ENCODE measurements at regions not wholly inside any gene's neighbourhood (a gene's known extent, or its start where the extent isn't known, plus 50 kb on each side); places are given as distances from the start of the nearest gene placed in this dataset.

GRCh38 chr5:123790226-123790625 lies 278.2 kb downstream of the CSNK1G3 start:
- no peak overlapping the region for H3K9ac ChIP-seq (ENCODE audit: low read depth in 2 of 2, low read length in 2 of 2)
- H3K9me3 ChIP-seq: no peaks in the 10 kb centered on the region
- H3K27ac ChIP-seq: no peak overlapping the region
- no peak overlapping the region for H3K4me3 ChIP-seq
- TF ChIP-seq, protein P1, sequence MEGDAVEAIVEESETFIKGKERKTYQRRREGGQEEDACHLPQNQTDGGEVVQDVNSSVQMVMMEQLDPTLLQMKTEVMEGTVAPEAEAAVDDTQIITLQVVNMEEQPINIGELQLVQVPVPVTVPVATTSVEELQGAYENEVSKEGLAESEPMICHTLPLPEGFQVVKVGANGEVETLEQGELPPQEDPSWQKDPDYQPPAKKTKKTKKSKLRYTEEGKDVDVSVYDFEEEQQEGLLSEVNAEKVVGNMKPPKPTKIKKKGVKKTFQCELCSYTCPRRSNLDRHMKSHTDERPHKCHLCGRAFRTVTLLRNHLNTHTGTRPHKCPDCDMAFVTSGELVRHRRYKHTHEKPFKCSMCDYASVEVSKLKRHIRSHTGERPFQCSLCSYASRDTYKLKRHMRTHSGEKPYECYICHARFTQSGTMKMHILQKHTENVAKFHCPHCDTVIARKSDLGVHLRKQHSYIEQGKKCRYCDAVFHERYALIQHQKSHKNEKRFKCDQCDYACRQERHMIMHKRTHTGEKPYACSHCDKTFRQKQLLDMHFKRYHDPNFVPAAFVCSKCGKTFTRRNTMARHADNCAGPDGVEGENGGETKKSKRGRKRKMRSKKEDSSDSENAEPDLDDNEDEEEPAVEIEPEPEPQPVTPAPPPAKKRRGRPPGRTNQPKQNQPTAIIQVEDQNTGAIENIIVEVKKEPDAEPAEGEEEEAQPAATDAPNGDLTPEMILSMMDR (IDR thresholded peaks at IDR 0.05): no peak
- no peaks in the 10 kb centered on the region for H3K36me3 ChIP-seq
- no peak for DNase-seq
- no peaks in the 10 kb centered on the region for H3K27me3 ChIP-seq
- intact Hi-C loops (cut with DNase I): no loop called here
- H3K4me1 ChIP-seq: no peaks in the 10 kb centered on the region

- no peaks in the 10 kb centered on the region for H3K4me1 ChIP-seq
- no peak for DNase-seq
- TF ChIP-seq, protein P1 (IDR thresholded peaks at IDR 0.05): no peak
- intact Hi-C loops (cut with DNase I): no loop called here
- no peak overlapping the region for H3K4me3 ChIP-seq
- H3K36me3 ChIP-seq: no peaks in the 10 kb centered on the region
- no peaks in the 10 kb centered on the region for H3K9me3 ChIP-seq
- H3K9ac ChIP-seq (ENCODE audit: low read depth in 2 of 2, low read length in 2 of 2): no peak overlapping the region
- no peak overlapping the region for H3K27ac ChIP-seq
- H3K27me3 ChIP-seq: no peaks in the 10 kb centered on the region
Measured at GRCh38 chr5:123787635-123788034, 275.7 kb downstream of the CSNK1G3 start.

GRCh38 chr5:123787136-123787535 lies 275.2 kb downstream of the CSNK1G3 start:
- H3K9me3 ChIP-seq: no peaks in the 10 kb centered on the region
- no peak overlapping the region for H3K27ac ChIP-seq
- DNase-seq: no peak
- H3K9ac ChIP-seq (ENCODE audit: low read depth in 2 of 2, low read length in 2 of 2): no peak overlapping the region
- H3K36me3 ChIP-seq: no peaks in the 10 kb centered on the region
- no peaks in the 10 kb centered on the region for H3K27me3 ChIP-seq
- H3K4me3 ChIP-seq: no peak overlapping the region
- TF ChIP-seq, protein P1 (IDR thresholded peaks at IDR 0.05): no peak
- intact Hi-C loops (cut with DNase I): no loop called here
- H3K4me1 ChIP-seq: no peaks in the 10 kb centered on the region

DNA sequence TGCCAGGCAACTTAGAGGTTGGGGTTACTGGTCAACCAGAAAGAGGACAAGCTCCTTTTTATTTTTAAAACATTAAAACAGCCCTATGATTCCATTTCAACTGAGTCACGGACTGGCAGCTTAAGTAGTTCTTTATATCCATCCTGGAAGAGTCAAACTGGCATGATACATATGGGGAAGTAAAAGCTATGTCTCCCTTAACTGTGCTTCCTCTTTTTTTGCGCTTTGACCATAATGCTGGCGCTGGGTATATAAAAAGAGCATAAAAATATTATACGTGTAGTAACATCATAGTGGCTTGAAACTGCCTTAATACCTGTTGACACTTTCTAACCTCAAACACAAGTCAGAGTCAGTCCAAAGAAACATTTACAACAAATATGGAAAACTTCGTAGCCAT lies 274.4 kb downstream of the CSNK1G3 start:
- Histone ChIP-seq H3K36me3 (no peaks in the 10 kb centered on the region), H3K9me3 (no peaks in the 10 kb centered on the region), H3K4me1 (no peaks in the 10 kb centered on the region), H3K27ac (no peak overlapping the region), H3K27me3 (no peaks in the 10 kb centered on the region), H3K9ac (ENCODE audit: low read depth in 2 of 2, low read length in 2 of 2) (no peak overlapping the region), H3K4me3 (no peak overlapping the region)
- DNase-seq: no peak
- intact Hi-C loops (cut with DNase I): no loop called here
- TF ChIP-seq, protein P1 (IDR thresholded peaks at IDR 0.05): no peak

GRCh38 chr5:123785162-123786071 lies 273.4 kb downstream of the CSNK1G3 start:
- TF ChIP-seq, protein P1 (IDR thresholded peaks at IDR 0.05): no peak
- Histone ChIP-seq H3K27ac (no peak overlapping the region), H3K27me3 (no peaks in the 10 kb centered on the region), H3K4me1 (no peaks in the 10 kb centered on the region), H3K36me3 (no peaks in the 10 kb centered on the region), H3K4me3 (no peak overlapping the region), H3K9ac (ENCODE audit: low read depth in 2 of 2, low read length in 2 of 2) (no peak overlapping the region), H3K9me3 (no peaks in the 10 kb centered on the region)
- DNase-seq: no peak
- intact Hi-C loops (cut with DNase I): no loop called here

All from colonic mucosa (tissue), 4 donors.